GM12873 (cell line): ENCODE measurements at regions not wholly inside any gene's neighbourhood (a gene's known extent, or its start where the extent isn't known, plus 50 kb on each side); places are given as distances from the start of the nearest gene placed in this dataset.

Experiments
- CTCF ChIP-seq: IDR thresholded peaks from 2 replicates; pipeline ENCODE4 v1.5.1; 2012; ENCODE audit warnings: low read depth, mild to moderate bottlenecking, moderate library complexity, low read length, control low read depth; ENCODE audit not compliant: insufficient read depth; ENCODE audit errors: missing control alignments

- no peak for TF ChIP-seq CTCF
Observed at GRCh38 chr5:13477118-13477737, 467.3 kb downstream of the DNAH5 start.

GRCh38 chr5:13472842-13473241 is 471.6 kb downstream of the DNAH5 start:
- TF ChIP-seq CTCF: no peak

GRCh38 chr5:13470975-13471374 is 473.5 kb downstream of the DNAH5 start:
- no peak for TF ChIP-seq CTCF

GRCh38 chr5:13470263-13470662 is 474.2 kb downstream of the DNAH5 start:
- TF ChIP-seq CTCF: no peak

GRCh38 chr5:13464532-13465193 is 479.8 kb downstream of the DNAH5 start:
- no peak for TF ChIP-seq CTCF

GRCh38 chr5:13460587-13460986 is 483.9 kb downstream of the DNAH5 start:
- TF ChIP-seq CTCF: no peak

- TF ChIP-seq CTCF: no peak
Observed at GRCh38 chr5:13454050-13454449, 490.4 kb downstream of the DNAH5 start.
